NCI-H2196 (cell line): ENCODE measurements at regions not wholly inside any gene's neighbourhood (a gene's known extent, or its start where the extent isn't known, plus 50 kb on each side); places are given as distances from the start of the nearest gene placed in this dataset.
"Not testable (repeated sequence)": the region's sequence is repeated elsewhere in the genome, so short reads cannot be mapped to it uniquely, and the experiment has no call there.

Source experiments
- DNase-seq: peaks from one replicate; lab custom pipeline; 2025; ENCODE audit not compliant: unreplicated experiment; lab: John Stamatoyannopoulos, UW

DNA sequence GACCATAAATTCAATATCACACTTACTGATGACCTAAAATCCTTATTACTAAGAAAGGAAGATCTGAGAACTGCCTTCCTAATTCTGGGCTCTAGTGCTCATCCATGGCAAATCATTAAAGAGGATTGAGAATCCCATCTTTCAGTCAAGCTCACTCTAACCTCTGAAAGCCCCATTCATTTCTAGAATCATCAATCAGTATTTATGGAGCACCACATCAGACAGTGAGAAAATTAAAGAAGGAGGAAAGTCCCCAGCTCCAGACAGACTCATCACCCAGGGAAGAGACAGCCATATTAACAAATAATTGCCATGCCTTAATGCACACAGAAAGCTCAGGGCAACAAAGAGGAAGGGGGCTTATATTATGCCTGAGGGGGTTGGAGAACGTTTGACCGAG, 256.1 kb upstream of the SOX9 start:
- no peak for DNase-seq

- no peak for DNase-seq
Observed at GRCh38 chr17:71866095-71866494, 254.7 kb upstream of the SOX9 start.

DNA sequence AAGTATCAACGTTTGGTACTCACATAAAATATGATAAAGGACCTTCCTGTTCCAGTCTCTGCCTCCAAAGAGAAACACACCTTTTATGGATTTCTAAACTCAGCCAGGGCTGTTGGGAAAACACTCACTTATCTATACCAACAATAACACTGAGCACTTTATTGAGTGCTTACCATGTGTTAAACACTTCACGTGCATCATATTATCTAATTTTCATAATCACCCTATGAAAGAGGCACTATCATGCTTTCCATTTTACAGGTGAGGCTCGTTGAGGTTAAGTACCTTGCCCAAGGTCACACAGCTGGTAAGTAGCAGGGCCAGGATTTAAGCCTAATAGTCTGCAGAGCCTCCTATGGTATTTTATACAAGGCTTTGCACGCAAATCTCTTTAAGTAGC, 251.5 kb upstream of the SOX9 start:
- no peak for DNase-seq

GRCh38 chr17:71869841-71870545, 250.8 kb upstream of the SOX9 start:
- DNase-seq = no peak

DNA sequence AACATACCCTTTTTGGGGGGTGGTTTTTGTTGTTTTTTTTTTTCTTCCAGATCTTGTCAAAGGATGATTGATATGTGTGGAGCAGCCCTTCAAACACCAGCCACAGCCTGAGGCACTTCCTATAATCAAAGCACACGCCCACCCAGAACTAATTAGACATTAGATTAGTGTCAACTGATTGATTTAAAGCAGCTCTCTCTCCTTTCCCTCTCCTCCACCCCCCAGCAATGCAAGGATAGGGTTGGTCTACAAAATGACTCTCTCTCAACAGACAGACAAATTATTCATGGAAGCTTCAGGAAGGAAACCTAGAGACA, 250.3 kb upstream of the SOX9 start:
- DNase-seq = no peak

DNA sequence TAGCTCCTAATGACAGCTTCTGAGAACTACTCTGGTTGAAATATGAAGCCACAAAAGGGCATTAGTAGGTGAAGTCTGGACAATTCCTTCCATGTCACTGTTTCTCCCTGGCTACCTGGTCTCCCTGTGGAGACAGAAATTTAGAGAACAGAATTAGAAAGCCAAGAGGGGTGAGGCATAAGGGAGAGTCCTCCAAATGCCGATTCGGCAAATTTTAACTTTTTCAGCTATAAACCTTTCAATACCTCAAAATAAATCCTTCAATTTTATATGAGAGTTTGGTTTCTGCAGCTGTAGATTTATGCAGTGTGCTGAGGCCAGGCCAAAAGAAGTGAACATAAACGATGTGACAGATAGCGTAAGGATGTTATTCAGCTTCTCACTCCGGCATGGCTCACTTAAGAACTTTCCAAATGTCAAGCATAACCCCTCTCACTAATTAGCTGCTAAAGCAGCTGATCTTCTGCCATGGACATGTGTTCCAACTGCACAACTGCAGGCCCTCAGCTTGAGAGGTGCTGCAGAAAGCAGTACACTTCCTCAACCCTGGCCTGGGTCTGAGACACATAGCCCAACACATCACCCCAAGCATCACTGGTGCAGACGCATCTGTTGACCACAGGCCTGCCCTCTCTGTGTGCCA, 247.9 kb upstream of the SOX9 start:
- no peak for DNase-seq

GRCh38 chr17:71874773-71875172, 246.0 kb upstream of the SOX9 start:
- DNase-seq = not testable (repeated sequence)

DNA sequence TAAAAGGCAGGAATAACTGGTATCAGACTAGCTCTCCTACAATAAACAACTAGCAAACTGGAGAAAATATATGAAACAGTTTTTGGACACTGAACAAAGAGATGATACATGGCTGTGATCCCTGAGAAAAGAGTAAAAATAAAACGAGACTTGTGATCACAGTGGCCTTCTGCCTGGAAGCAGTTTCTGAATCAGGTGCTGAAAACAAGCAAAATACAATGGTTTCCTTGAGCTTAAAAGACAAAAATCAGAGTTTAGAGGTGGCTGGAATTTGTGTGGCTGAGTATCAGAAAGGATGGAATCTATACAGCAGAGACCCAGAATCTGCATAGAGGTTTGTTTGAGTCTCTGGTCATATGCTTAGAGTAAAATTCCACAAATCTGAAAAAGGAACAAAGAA, 242.5 kb upstream of the SOX9 start:
- no peak for DNase-seq

GRCh38 chr17:71878998-71879397, 241.8 kb upstream of the SOX9 start:
- no peak for DNase-seq

GRCh38 chr17:71881041-71881440, 239.8 kb upstream of the SOX9 start:
- DNase-seq = no peak

GRCh38 chr17:71881581-71881980, 239.2 kb upstream of the SOX9 start:
- DNase-seq = no peak

- no peak for DNase-seq
Observed at GRCh38 chr17:71883258-71883657, 237.6 kb upstream of the SOX9 start.

DNA sequence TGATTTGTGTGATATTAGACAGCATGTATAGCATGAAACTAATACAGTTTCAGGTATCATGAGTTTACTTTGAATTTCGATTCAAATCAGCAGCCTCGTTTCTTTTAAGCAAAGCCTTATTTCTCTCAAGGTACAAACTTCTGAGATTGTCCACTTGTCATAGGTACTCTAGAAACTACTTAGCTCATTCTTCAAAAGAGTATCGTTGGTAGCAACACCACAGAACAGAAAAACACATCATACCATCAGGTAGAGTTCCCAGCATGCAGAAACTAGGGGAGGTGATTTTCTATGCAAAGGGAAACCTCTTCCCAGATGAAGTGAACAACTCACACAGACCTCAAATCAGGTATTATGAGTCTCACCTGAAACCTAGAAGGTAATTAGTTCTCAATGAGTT, 237.0 kb upstream of the SOX9 start:
- no peak for DNase-seq

DNA sequence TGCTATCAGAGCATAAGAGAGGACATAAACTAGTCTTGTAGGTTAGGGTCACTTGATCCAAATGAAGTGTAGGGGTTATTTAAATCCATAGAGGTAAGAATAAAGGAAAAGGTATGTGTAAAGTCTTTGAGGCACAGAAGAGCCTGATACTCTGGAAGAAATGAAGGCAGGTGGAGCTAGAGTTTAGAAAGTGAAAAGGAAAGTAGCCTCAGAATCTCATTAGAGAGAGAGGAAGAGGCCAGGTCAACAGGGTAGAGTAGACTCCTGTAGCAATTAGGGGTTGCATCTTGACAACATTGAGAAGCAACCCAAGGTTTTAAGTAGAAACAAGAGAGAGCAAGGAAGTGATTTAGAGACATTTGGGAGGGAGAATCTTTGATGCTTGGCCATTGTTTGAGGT, 235.2 kb upstream of the SOX9 start:
- no peak for DNase-seq

DNA sequence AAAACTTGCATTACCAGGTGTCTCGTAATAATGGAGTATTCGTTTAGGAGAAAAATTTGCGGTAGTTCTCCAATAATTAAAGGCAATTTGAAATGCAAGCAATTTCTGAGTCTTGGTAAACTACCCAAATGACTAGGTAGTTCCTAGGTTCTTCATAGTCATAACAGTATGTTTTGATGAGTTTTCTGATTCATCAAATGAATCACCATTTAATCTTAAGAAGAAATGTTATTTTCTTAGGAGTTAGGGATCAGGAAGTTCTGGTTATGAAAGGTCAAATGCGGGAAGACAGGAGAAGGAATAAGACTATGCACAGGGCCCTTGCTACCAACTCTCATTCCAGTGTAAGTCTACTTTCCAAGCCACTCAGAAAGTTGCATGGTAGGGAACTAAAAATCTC, 221.5 kb upstream of the SOX9 start:
- no peak for DNase-seq

- no peak for DNase-seq
Observed at GRCh38 chr17:71900621-71901229, 220.1 kb upstream of the SOX9 start.

GRCh38 chr17:71902894-71903506, 217.8 kb upstream of the SOX9 start:
- no peak for DNase-seq

GRCh38 chr17:71905376-71906031, 215.3 kb upstream of the SOX9 start:
- DNase-seq = no peak

- DNase-seq = no peak
Observed at GRCh38 chr17:71909155-71909554, 211.7 kb upstream of the SOX9 start.

GRCh38 chr17:71910002-71910401, 210.8 kb upstream of the SOX9 start:
- no peak for DNase-seq

DNA sequence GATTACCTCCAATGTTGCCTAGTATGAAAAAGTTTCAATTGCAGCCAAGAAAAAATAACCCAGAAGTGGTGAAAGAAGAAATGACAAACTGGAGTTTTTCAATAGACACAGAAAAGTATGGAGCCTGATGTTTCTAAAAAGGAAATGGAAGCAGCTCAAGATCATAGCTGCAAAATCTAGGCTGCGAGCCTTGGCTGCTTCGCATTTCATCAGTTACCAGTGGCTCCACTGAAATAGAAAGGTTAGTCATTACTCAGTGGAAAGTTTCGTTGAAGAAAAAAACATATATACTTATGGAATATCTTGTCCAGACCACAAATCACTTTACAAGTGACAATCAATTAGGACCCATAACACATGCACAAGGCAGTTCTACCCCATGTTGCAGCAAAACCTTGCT, 206.8 kb upstream of the SOX9 start:
- no peak for DNase-seq

GRCh38 chr17:71914812-71915211, 206.0 kb upstream of the SOX9 start:
- DNase-seq = no peak
